OCI-LY1 (cell line): ENCODE measurements at regions not wholly inside any gene's neighbourhood (a gene's known extent, or its start where the extent isn't known, plus 50 kb on each side); places are given as distances from the start of the nearest gene placed in this dataset.

Experiments
- H2AFZ ChIP-seq: fragments of 200-600 bp; sonication (generic), shearing (Covaris generic); 2 replicates; pipeline ENCODE4 v1.6.0; 2014; ENCODE audit warnings: antibody characterized with exemption, mild to moderate bottlenecking, low read length
- H3F3A ChIP-seq: fragments of 200-600 bp; sonication (generic), shearing (Covaris generic); 2 replicates; pipeline ENCODE4 v1.6.0; 2014; ENCODE audit warnings: mild to moderate bottlenecking, antibody characterized with exemption, low read length, moderate library complexity; ENCODE audit not compliant: insufficient read depth
- H3K27ac ChIP-seq: fragments of 200-600 bp; sonication (generic); 2 replicates; pipeline ENCODE4 v1.5.1; 2014; ENCODE audit warnings: low read length, mixed run types, mild to moderate bottlenecking, low read depth; ENCODE audit not compliant: poor library complexity, severe bottlenecking
- H3K27me3 ChIP-seq: fragments of 200-600 bp; sonication (generic); 2 replicates; pipeline ENCODE4 v1.6.0; 2014; ENCODE audit warnings: antibody characterized with exemption, mild to moderate bottlenecking, low read length, moderate library complexity; ENCODE audit not compliant: insufficient read depth
- H3K36me3 ChIP-seq: fragments of 200-600 bp; sonication (generic); 2 replicates; pipeline ENCODE4 v1.6.1; 2014; ENCODE audit warnings: mild to moderate bottlenecking, antibody characterized with exemption, low read length, moderate library complexity, mixed read lengths; ENCODE audit not compliant: insufficient read depth
- H3K4me1 ChIP-seq: fragments of 200-600 bp; sonication (generic); 2 replicates; pipeline ENCODE4 v1.5.1; 2014; ENCODE audit warnings: mild to moderate bottlenecking, low read length, moderate library complexity; ENCODE audit not compliant: insufficient read depth, severe bottlenecking
- H3K4me2 ChIP-seq: fragments of 200-600 bp; sonication (generic), shearing (Covaris generic); 2 replicates; pipeline ENCODE4 v1.6.1; 2014; ENCODE audit warnings: low read length
- H3K4me3 ChIP-seq: fragments of 200-600 bp; sonication (generic); 2 replicates; pipeline ENCODE4 v1.5.1; 2014; ENCODE audit warnings: low read length, low read depth, mild to moderate bottlenecking, mixed read lengths; ENCODE audit not compliant: poor library complexity, severe bottlenecking
- H3K79me2 ChIP-seq: fragments of 200-600 bp; shearing (Covaris generic); 2 replicates; pipeline ENCODE4 v1.6.1; 2016; ENCODE audit warnings: mixed run types, low read length, mixed read lengths; ENCODE audit not compliant: insufficient read depth
- H3K9ac ChIP-seq: fragments of 200-600 bp; sonication (generic), shearing (Covaris generic); 2 replicates; pipeline ENCODE4 v1.6.1; 2014; ENCODE audit warnings: mild to moderate bottlenecking, low read length, mixed read lengths
- H3K9me2 ChIP-seq: fragments of 200-600 bp; sonication (generic), shearing (Covaris generic); 2 replicates; pipeline ENCODE4 v1.6.1; 2014; ENCODE audit warnings: low read depth, mild to moderate bottlenecking, low read length, mixed read lengths
- H3K9me3 ChIP-seq: fragments of 200-600 bp; shearing (Covaris generic); 2 replicates; pipeline ENCODE4 v1.6.1; 2014; ENCODE audit warnings: low read length, mixed read lengths
- H4K20me1 ChIP-seq: fragments of 200-600 bp; sonication (generic), shearing (Covaris generic); 2 replicates; pipeline ENCODE4 v1.6.0; 2016; ENCODE audit warnings: mild to moderate bottlenecking, low read length; ENCODE audit not compliant: insufficient read depth
- CTCF ChIP-seq: fragments of 200-600 bp; sonication (generic), shearing (Covaris generic); IDR thresholded peaks from 2 replicates; pipeline ENCODE4 v1.5.1; 2017; ENCODE audit warnings: mild to moderate bottlenecking, antibody characterized with exemption, low read length, moderate library complexity, mixed read lengths
- EZH2 ChIP-seq: fragments of 200-600 bp; sonication (generic), shearing (Covaris generic); IDR thresholded peaks from 2 replicates; pipeline ENCODE4 v1.8.0; 2017; ENCODE audit warnings: borderline replicate concordance, mixed run types, mild to moderate bottlenecking, antibody characterized with exemption, low read length, moderate library complexity, mixed read lengths

- H3K9ac ChIP-seq = no peak overlapping the region
- H2AFZ ChIP-seq = no peak overlapping the region
- no peaks in the 10 kb centered on the region for H3K79me2 ChIP-seq
- H3F3A ChIP-seq = no peaks in the 10 kb centered on the region
- H3K9me3 ChIP-seq = no peaks in the 10 kb centered on the region
- TF ChIP-seq EZH2 (no peak), CTCF (no peak)
- no peak overlapping the region for H3K27ac ChIP-seq
- H3K4me2 ChIP-seq = no peak overlapping the region
- no peaks in the 10 kb centered on the region for H3K9me2 ChIP-seq
- no peaks in the 10 kb centered on the region for H3K36me3 ChIP-seq
- no peaks in the 10 kb centered on the region for H3K4me1 ChIP-seq
- peaks cover 3% of the 10 kb centered on the region; the same call in 1 of the 2 replicates for H3K27me3 ChIP-seq
- H4K20me1 ChIP-seq = no peaks in the 10 kb centered on the region
- no peak overlapping the region for H3K4me3 ChIP-seq
Observed at GRCh38 chr16:86751076-86752030, 173.0 kb downstream of the FOXL1 start.

- Histone ChIP-seq H3K27ac (no peak overlapping the region), H3K9me2 (no peaks in the 10 kb centered on the region)
- TF ChIP-seq CTCF (no peak), EZH2 (no peak)
Observed at GRCh38 chr16:86752582-86753175, 174.3 kb downstream of the FOXL1 start.

GRCh38 chr16:86753399-86753798, 175.1 kb downstream of the FOXL1 start:
- Histone ChIP-seq H2AFZ (no peak overlapping the region), H3K4me2 (no peak overlapping the region), H3K4me3 (no peak overlapping the region), H3K4me1 (no peaks in the 10 kb centered on the region), H3K9me3 (no peaks in the 10 kb centered on the region), H3K79me2 (no peaks in the 10 kb centered on the region), H3F3A (no peaks in the 10 kb centered on the region), H3K9me2 (no peaks in the 10 kb centered on the region), H4K20me1 (no peaks in the 10 kb centered on the region), H3K36me3 (no peaks in the 10 kb centered on the region), H3K27me3 (peaks cover 3% of the 10 kb centered on the region; the same call in 1 of the 2 replicates), H3K27ac (no peak overlapping the region), H3K9ac (no peak overlapping the region)
- no peak for TF ChIP-seq CTCF
- no peak for TF ChIP-seq EZH2

More at GRCh38 chr16:86752582-86753175, 174.3 kb downstream of the FOXL1 start:
- Histone ChIP-seq H3K27me3 (peaks cover 3% of the 10 kb centered on the region; the same call in 1 of the 2 replicates), H3F3A (no peaks in the 10 kb centered on the region), H3K9me3 (no peaks in the 10 kb centered on the region), H3K4me3 (no peak overlapping the region), H4K20me1 (no peaks in the 10 kb centered on the region), H3K9ac (no peak overlapping the region), H2AFZ (no peak overlapping the region), H3K4me1 (no peaks in the 10 kb centered on the region), H3K36me3 (no peaks in the 10 kb centered on the region), H3K4me2 (no peak overlapping the region), H3K79me2 (no peaks in the 10 kb centered on the region)
